HG02884 (cell line): ENCODE measurements at regions not wholly inside any gene's neighbourhood (a gene's known extent, or its start where the extent isn't known, plus 50 kb on each side); places are given as distances from the start of the nearest gene placed in this dataset.

Experiments used
- ATAC-seq: cut with Tn5 transposase; IDR thresholded peaks from one replicate; pipeline ENCODE4 v1.9.1; 2021; ENCODE audit warnings: mild to moderate bottlenecking, moderate library complexity; ENCODE audit not compliant: unreplicated experiment

- ATAC-seq, result no peak
Measured at GRCh38 chr9:129335464-129336129, 157.5 kb upstream of the IER5L start.

- no peak for ATAC-seq
Measured at GRCh38 chr9:129334105-129334935, 156.3 kb upstream of the IER5L start.

- no peak for ATAC-seq
Measured at GRCh38 chr9:129333617-129334104, 155.6 kb upstream of the IER5L start.

- ATAC-seq, result no peak
Measured at GRCh38 chr9:129332581-129332980, 154.5 kb upstream of the IER5L start.

GRCh38 chr9:129331772-129332500, 153.9 kb upstream of the IER5L start:
- ATAC-seq, result no peak

GRCh38 chr9:129331493-129331765, 153.4 kb upstream of the IER5L start:
- ATAC-seq, result no peak

GRCh38 chr9:129330711-129331492, 152.8 kb upstream of the IER5L start:
- no peak for ATAC-seq

- no peak for ATAC-seq
Measured at GRCh38 chr9:129328355-129329042, 150.4 kb upstream of the IER5L start.

- no peak for ATAC-seq
Measured at GRCh38 chr9:129327552-129328328, 149.7 kb upstream of the IER5L start.

- no peak for ATAC-seq
Measured at GRCh38 chr9:129326061-129327005, 148.3 kb upstream of the IER5L start.

- no peak for ATAC-seq
Measured at GRCh38 chr9:129324808-129325502, 146.9 kb upstream of the IER5L start.

- no peak for ATAC-seq
Measured at GRCh38 chr9:129323999-129324553, 146.0 kb upstream of the IER5L start.

- ATAC-seq, result no peak
Measured at GRCh38 chr9:129323376-129323998, 145.4 kb upstream of the IER5L start.

GRCh38 chr9:129322641-129323375, 144.7 kb upstream of the IER5L start:
- no peak for ATAC-seq

- no peak for ATAC-seq
Measured at GRCh38 chr9:129322022-129322621, 144.1 kb upstream of the IER5L start.
